ENCODE measurements at regions not wholly inside any gene's neighbourhood (a gene's known extent, or its start where the extent isn't known, plus 50 kb on each side); places are given as distances from the start of the nearest gene placed in this dataset.

GRCh38 chr14:29355846-29356245 is 571.8 kb downstream of the PRKD1 start:
- TF ChIP-seq, protein P1, sequence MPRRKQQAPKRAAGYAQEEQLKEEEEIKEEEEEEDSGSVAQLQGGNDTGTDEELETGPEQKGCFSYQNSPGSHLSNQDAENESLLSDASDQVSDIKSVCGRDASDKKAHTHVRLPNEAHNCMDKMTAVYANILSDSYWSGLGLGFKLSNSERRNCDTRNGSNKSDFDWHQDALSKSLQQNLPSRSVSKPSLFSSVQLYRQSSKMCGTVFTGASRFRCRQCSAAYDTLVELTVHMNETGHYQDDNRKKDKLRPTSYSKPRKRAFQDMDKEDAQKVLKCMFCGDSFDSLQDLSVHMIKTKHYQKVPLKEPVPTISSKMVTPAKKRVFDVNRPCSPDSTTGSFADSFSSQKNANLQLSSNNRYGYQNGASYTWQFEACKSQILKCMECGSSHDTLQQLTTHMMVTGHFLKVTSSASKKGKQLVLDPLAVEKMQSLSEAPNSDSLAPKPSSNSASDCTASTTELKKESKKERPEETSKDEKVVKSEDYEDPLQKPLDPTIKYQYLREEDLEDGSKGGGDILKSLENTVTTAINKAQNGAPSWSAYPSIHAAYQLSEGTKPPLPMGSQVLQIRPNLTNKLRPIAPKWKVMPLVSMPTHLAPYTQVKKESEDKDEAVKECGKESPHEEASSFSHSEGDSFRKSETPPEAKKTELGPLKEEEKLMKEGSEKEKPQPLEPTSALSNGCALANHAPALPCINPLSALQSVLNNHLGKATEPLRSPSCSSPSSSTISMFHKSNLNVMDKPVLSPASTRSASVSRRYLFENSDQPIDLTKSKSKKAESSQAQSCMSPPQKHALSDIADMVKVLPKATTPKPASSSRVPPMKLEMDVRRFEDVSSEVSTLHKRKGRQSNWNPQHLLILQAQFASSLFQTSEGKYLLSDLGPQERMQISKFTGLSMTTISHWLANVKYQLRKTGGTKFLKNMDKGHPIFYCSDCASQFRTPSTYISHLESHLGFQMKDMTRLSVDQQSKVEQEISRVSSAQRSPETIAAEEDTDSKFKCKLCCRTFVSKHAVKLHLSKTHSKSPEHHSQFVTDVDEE (CRISPR knock-in tag; IDR thresholded peaks at IDR 0.05), result no peak
- TF ChIP-seq GLIS3 (CRISPR knock-in tag; IDR thresholded peaks at IDR 0.05) (no peak), POU6F1 (CRISPR knock-in tag; IDR thresholded peaks at IDR 0.05; ENCODE audit: borderline replicate concordance, low read depth) (no peak), ZC3H10 (CRISPR knock-in tag; IDR thresholded peaks at IDR 0.05) (no peak), CSDC2 (CRISPR knock-in tag; IDR thresholded peaks at IDR 0.05) (no peak), PATZ1 (CRISPR knock-in tag; IDR thresholded peaks at IDR 0.05; ENCODE audit: borderline replicate concordance) (no peak)
